A549 (cell line): ENCODE measurements at regions not wholly inside any gene's neighbourhood (a gene's known extent, or its start where the extent isn't known, plus 50 kb on each side); places are given as distances from the start of the nearest gene placed in this dataset.

Experiments used
- ATAC-seq, 2 experiments: fragments of 200-7000 bp in 1 of 2; fragments of >200 bp in 1 of 2; cut with Nextera tagmentation in 1 of 2; cut with Tn5 transposase in 1 of 2; 3 replicates each; pipeline versions ENCODE4 v1.8.0 to v1.9.1; 2018 to 2020; ENCODE audit warnings: mild to moderate bottlenecking in 1 of 2, moderate library complexity in 1 of 2
- CTCF ChIA-PET: fragments of 300-600 bp; sonication (Branson Sonifier 250); formaldehyde crosslinking; extraction: SDS; loops from one replicate; lab custom pipeline; 2021; ENCODE audit warnings: antibody characterized with exemption, inconsistent platforms; lab: Yijun Ruan, JAX
- POLR2A ChIA-PET: fragments of 350-600 bp; formaldehyde crosslinking; extraction: SDS; loops from one replicate; lab custom pipeline; 2021; ENCODE audit warnings: antibody characterized with exemption, inconsistent platforms; lab: Yijun Ruan, JAX
- DNase-seq, 2 experiments: peaks; one replicate each; pipeline versions ENCODE4 v3.0.0 to v3.0.0-alpha.2; 2011 to 2016; ENCODE audit warnings: low read depth in 1 of 2, low spot score in 1 of 2
- FAIRE-seq: peaks from 2 replicates; lab custom pipeline; 2011; peaks lifted over from hg19 to GRCh38; lab: Jason Lieb, UNC
- H3K27ac ChIP-seq, 2 experiments: fragments of >200 bp; sonication (Bioruptor Twin); formaldehyde crosslinking; 3 replicates each; pipeline ENCODE4 v1.5.1; 2016 to 2017
- H3K4me1 ChIP-seq: fragments of >200 bp; sonication (Bioruptor Twin); formaldehyde crosslinking; 3 replicates; pipeline ENCODE4 v1.6.1; 2016
- H3K4me2 ChIP-seq: fragments of >200 bp; sonication (Bioruptor Twin); formaldehyde crosslinking; 3 replicates; pipeline ENCODE4 v1.6.1; 2016
- H3K4me3 ChIP-seq: fragments of >200 bp; sonication (Bioruptor Twin); formaldehyde crosslinking; 3 replicates; pipeline ENCODE4 v1.5.1; 2016
- H3K9me3 ChIP-seq: fragments of >200 bp; sonication (Bioruptor Twin); formaldehyde crosslinking; 3 replicates; pipeline ENCODE4 v1.6.1; 2016
- BHLHE40 ChIP-seq: IDR thresholded peaks from 2 replicates; pipeline ENCODE4 v1.6.1; 2012; ENCODE audit warnings: low read depth, low read length, inconsistent platforms
- CBX8 ChIP-seq: fragments of 200-600 bp; sonication (generic); IDR thresholded peaks from 2 replicates; pipeline ENCODE4 v1.6.1; 2016
- CHD4 ChIP-seq: fragments of 200-600 bp; sonication (generic); IDR thresholded peaks from 2 replicates; pipeline ENCODE4 v1.6.1; 2016; ENCODE audit warnings: antibody characterized with exemption, mild to moderate bottlenecking, borderline replicate concordance
- CTCF ChIP-seq: fragments of >200 bp; sonication (Bioruptor Twin); formaldehyde crosslinking; IDR thresholded peaks from 3 replicates; pipeline ENCODE4 v1.5.1; 2016
- E2F6 ChIP-seq: IDR thresholded peaks from 2 replicates; pipeline ENCODE4 v1.6.1; 2012; ENCODE audit warnings: low read depth, borderline replicate concordance
- EHMT2 ChIP-seq: fragments of 200-600 bp; sonication (generic); IDR thresholded peaks from 2 replicates; pipeline ENCODE4 v1.6.1; 2016; ENCODE audit warnings: antibody characterized with exemption, low read depth, mild to moderate bottlenecking, moderate library complexity
- ELK1 ChIP-seq: fragments of 150-350 bp; IDR thresholded peaks from 2 replicates; pipeline ENCODE4 v1.6.1; 2014; ENCODE audit warnings: low read depth, mild to moderate bottlenecking, low read length
- EP300 ChIP-seq, 2 experiments: fragments of >200 bp; sonication (Bioruptor Twin); formaldehyde crosslinking; IDR thresholded peaks; 2 replicates in 1 of 2; 3 replicates in 1 of 2; pipeline ENCODE4 v1.6.1; 2016 to 2017
- ESRRA ChIP-seq: fragments of 150-350 bp; IDR thresholded peaks from 2 replicates; pipeline ENCODE4 v1.6.1; 2014; ENCODE audit warnings: mild to moderate bottlenecking, low read length, borderline replicate concordance
- HDAC2 ChIP-seq: fragments of 200-600 bp; sonication (generic); IDR thresholded peaks from 2 replicates; pipeline ENCODE4 v1.6.1; 2016
- HES2 ChIP-seq: fragments of >200 bp; sonication (Bioruptor Twin); formaldehyde crosslinking; IDR thresholded peaks from 2 replicates; pipeline ENCODE4 v1.6.1; 2016
- HMGXB4 ChIP-seq: fragments of 250-450 bp; sonication (Bioruptor Pico); IDR thresholded peaks from 2 replicates; pipeline ENCODE4 v1.5.0; 2021; ENCODE audit warnings: mild to moderate bottlenecking, moderate library complexity, borderline replicate concordance
- HOXB13 ChIP-seq: fragments of 250-450 bp; sonication (Bioruptor Pico); IDR thresholded peaks from 2 replicates; pipeline ENCODE4 v1.5.0; 2020; ENCODE audit warnings: low read depth, mild to moderate bottlenecking, moderate library complexity
- HOXB5 ChIP-seq: fragments of 250-450 bp; sonication (Bioruptor Pico); IDR thresholded peaks from 2 replicates; pipeline ENCODE4 v1.5.0; 2020; ENCODE audit warnings: mild to moderate bottlenecking, moderate library complexity
- MAZ ChIP-seq: fragments of 150-350 bp; IDR thresholded peaks from 2 replicates; pipeline ENCODE4 v1.6.1; 2014; ENCODE audit warnings: antibody characterized with exemption, low read depth, low read length, borderline replicate concordance
- NPAS2 ChIP-seq: fragments of 250-450 bp; sonication (Bioruptor Pico); IDR thresholded peaks from 2 replicates; pipeline ENCODE4 v1.8.0; 2022; ENCODE audit warnings: mild to moderate bottlenecking, moderate library complexity, borderline replicate concordance
- NR3C1 ChIP-seq: fragments of >200 bp; sonication (Bioruptor Twin); formaldehyde crosslinking; IDR thresholded peaks from 3 replicates; pipeline ENCODE4 v1.6.1; 2017
- PBX3 ChIP-seq: IDR thresholded peaks from 2 replicates; pipeline ENCODE4 v1.6.1; 2012
- POLR2A ChIP-seq: IDR thresholded peaks from 2 replicates; pipeline ENCODE4 v1.6.1; 2012; ENCODE audit warnings: mild to moderate bottlenecking, low read length
- POLR2AphosphoS2 ChIP-seq: conservative IDR thresholded peaks from 2 replicates; pipeline ENCODE4 v1.6.1; 2012; ENCODE audit warnings: low read length, improper control_type of control experiment, inconsistent platforms
- RARB ChIP-seq: fragments of 250-450 bp; sonication (Bioruptor Pico); IDR thresholded peaks from 2 replicates; pipeline ENCODE4 v1.8.0; 2021; ENCODE audit warnings: mild to moderate bottlenecking, moderate library complexity
- REST ChIP-seq: fragments of 200-600 bp; sonication (generic); IDR thresholded peaks from 2 replicates; pipeline ENCODE4 v1.6.1; 2016; ENCODE audit warnings: antibody characterized with exemption, mild to moderate bottlenecking, moderate library complexity
- RFX5 ChIP-seq: fragments of 450-650 bp; IDR thresholded peaks from 2 replicates; pipeline ENCODE4 v1.7.1; 2014; ENCODE audit warnings: antibody characterized with exemption, mild to moderate bottlenecking, moderate library complexity
- RNF2 ChIP-seq: fragments of 200-600 bp; sonication (generic); IDR thresholded peaks from 2 replicates; pipeline ENCODE4 v1.6.1; 2016; ENCODE audit warnings: low read depth, mild to moderate bottlenecking, antibody characterized with exemption, moderate library complexity, borderline replicate concordance
- TFCP2L1 ChIP-seq: fragments of 250-450 bp; sonication (Bioruptor Pico); IDR thresholded peaks from 2 replicates; pipeline ENCODE4 v1.5.0; 2021; ENCODE audit warnings: mild to moderate bottlenecking
- TP53 ChIP-seq: fragments of 250-450 bp; sonication (Bioruptor Pico); IDR thresholded peaks from 2 replicates; pipeline ENCODE4 v1.5.0; 2021; ENCODE audit warnings: mild to moderate bottlenecking, moderate library complexity
- ZFP36 ChIP-seq: fragments of 450-650 bp; IDR thresholded peaks from 2 replicates; pipeline ENCODE4 v1.6.1; 2014; ENCODE audit warnings: borderline replicate concordance; ENCODE audit not compliant: partially characterized antibody
- ZSCAN20 ChIP-seq: fragments of 250-450 bp; sonication (Bioruptor Pico); IDR thresholded peaks from 2 replicates; pipeline ENCODE4 v1.8.0; 2022; ENCODE audit warnings: mild to moderate bottlenecking, moderate library complexity
- WGBS: methylation state at CpG from one replicate; pipeline ENCODE4 v1.1.6; 2017; ENCODE audit errors: missing lambda C conversion rate; 5-methylcytosine and 5-hydroxymethylcytosine counted together

- Histone ChIP-seq H3K27ac (no peak overlapping the region), H3K4me3 (no peak overlapping the region), H3K4me1 (peaks cover 6% of the 10 kb centered on the region; the same call in 1 of the 3 replicates), H3K4me2 (no peak overlapping the region), H3K9me3 (no peaks in the 10 kb centered on the region)
- FAIRE-seq (no peak), DNase-seq (no peak), ATAC-seq (no peak)
- POLR2A ChIA-PET, result no interaction called here
- TF ChIP-seq E2F6, result no peak
- no peak for TF ChIP-seq HOXB13 (CRISPR knock-in tag)
- TF ChIP-seq RARB (CRISPR knock-in tag), result no peak
- no peak for TF ChIP-seq CTCF
- TF ChIP-seq BHLHE40, result no peak
- TF ChIP-seq HDAC2, result no peak
- no peak for TF ChIP-seq ELK1
- TF ChIP-seq ZSCAN20 (CRISPR knock-in tag), result no peak
- no peak for TF ChIP-seq MAZ
- TF ChIP-seq TP53, result no peak
- TF ChIP-seq NR3C1, result no peak
- no peak for TF ChIP-seq HMGXB4
- TF ChIP-seq RNF2, result no peak
- no peak for TF ChIP-seq ZFP36
- no peak for TF ChIP-seq EHMT2
- no peak for TF ChIP-seq PBX3
- TF ChIP-seq POLR2AphosphoS2, result no peak
- no peak for TF ChIP-seq NPAS2 (CRISPR knock-in tag)
- CTCF ChIA-PET, result interaction anchor here (1.2 kb wide), 1 partner anchor 55 kb away, joined by 3 read pairs; no protein-coding TSS in a partner anchor
- WGBS, result 86% methylated on average over 1 of the region's 1 CpG
These were observed 232.7 kb upstream of the TENT5A start for GRCh38 chr6:81985191-81985590.

- CTCF ChIA-PET, result interaction anchor here (1.2 kb wide), 1 partner anchor 55 kb away, joined by 3 read pairs; no protein-coding TSS in a partner anchor
- ATAC-seq, result no peak
- WGBS, result 97% methylated on average over 1 of the region's 1 CpG
These were observed 232.1 kb upstream of the TENT5A start for GRCh38 chr6:81984599-81984998.

More at GRCh38 chr6:81984599-81984998, 232.1 kb upstream of the TENT5A start:
- no peak overlapping the region for H3K27ac ChIP-seq
- H3K4me2 ChIP-seq, result no peak overlapping the region
- FAIRE-seq (no peak), DNase-seq (no peak)
- no peak for TF ChIP-seq CHD4
- no peak for TF ChIP-seq RFX5
- TF ChIP-seq ESRRA, result no peak
- no peak for TF ChIP-seq HOXB5
- no peak for TF ChIP-seq HOXB13 (CRISPR knock-in tag)
- TF ChIP-seq CBX8, result no peak
- TF ChIP-seq REST, result no peak
- no peak for TF ChIP-seq POLR2A
- no peak for TF ChIP-seq EP300 (IDR thresholded peaks at IDR 0.05)
- no peak for TF ChIP-seq HES2
- TF ChIP-seq MAZ, result no peak
- no peak for TF ChIP-seq TFCP2L1 (CRISPR knock-in tag)
- H3K9me3 ChIP-seq, result no peaks in the 10 kb centered on the region; the same call in 2 of the 3 replicates
- peaks cover 6% of the 10 kb centered on the region; the same call in 1 of the 3 replicates for H3K4me1 ChIP-seq
- no peak overlapping the region for H3K4me3 ChIP-seq
- POLR2A ChIA-PET, result no interaction called here
